Chondrocyte (in vitro differentiated cells): ENCODE measurements at regions not wholly inside any gene's neighbourhood (a gene's known extent, or its start where the extent isn't known, plus 50 kb on each side); places are given as distances from the start of the nearest gene placed in this dataset.

Experiments
- DNase-seq: peaks from one replicate; pipeline ENCODE4 v3.0.0; 2021; ENCODE audit warnings: mixed read lengths, low spot score
- H3K27ac Mint-ChIP-seq: one replicate; pipeline ENCODE4 v1.8.0; 2021; ENCODE audit warnings: mild to moderate bottlenecking, moderate library complexity, mixed read lengths; ENCODE audit not compliant: unreplicated experiment
- H3K27me3 Mint-ChIP-seq: 2 replicates; pipeline ENCODE4 v1.8.0; 2021; ENCODE audit warnings: low read depth, mixed read lengths
- H3K36me3 Mint-ChIP-seq: 2 replicates; pipeline ENCODE4 v1.8.0; 2021; ENCODE audit warnings: low read depth, mixed read lengths
- H3K4me1 Mint-ChIP-seq: 2 replicates; pipeline ENCODE4 v1.8.0; 2021; ENCODE audit warnings: low read depth, mild to moderate bottlenecking, mixed read lengths
- H3K4me3 Mint-ChIP-seq: one replicate; pipeline ENCODE4 v1.8.0; 2021; ENCODE audit warnings: mild to moderate bottlenecking, moderate library complexity, mixed read lengths; ENCODE audit not compliant: unreplicated experiment
- H3K9me3 Mint-ChIP-seq: 2 replicates; pipeline ENCODE4 v1.8.0; 2021; ENCODE audit warnings: low read depth, mixed read lengths
- CTCF ChIP-seq: fragments of 200-600 bp; sonication (generic); IDR thresholded peaks from 2 replicates; pipeline ENCODE4 v1.5.0; 2021; ENCODE audit warnings: antibody characterized with exemption, mild to moderate bottlenecking, moderate library complexity

GRCh38 chr14:81960781-81961180, 427.1 kb upstream of the SEL1L start:
- no peak for TF ChIP-seq CTCF
- DNase-seq, result no peak
- Mint-ChIP-seq H3K36me3 (no peaks in the 10 kb centered on the region), H3K27me3 (no peaks in the 10 kb centered on the region), H3K4me3 (no peak overlapping the region), H3K4me1 (no peaks in the 10 kb centered on the region), H3K9me3 (peaks cover 32% of the 10 kb centered on the region), H3K27ac (no peak overlapping the region)

- Mint-ChIP-seq H3K9me3 (peaks cover 50% of the 10 kb centered on the region), H3K36me3 (no peaks in the 10 kb centered on the region), H3K27me3 (no peaks in the 10 kb centered on the region), H3K4me1 (no peaks in the 10 kb centered on the region), H3K4me3 (no peak overlapping the region), H3K27ac (no peak overlapping the region)
- no peak for DNase-seq
- TF ChIP-seq CTCF, result no peak
Observed at GRCh38 chr14:81963846-81964245, 430.2 kb upstream of the SEL1L start.

- no peaks in the 10 kb centered on the region for H3K36me3 Mint-ChIP-seq
- H3K27ac Mint-ChIP-seq, result no peak overlapping the region
- TF ChIP-seq CTCF, result no peak
- H3K9me3 Mint-ChIP-seq, result peaks cover 61% of the 10 kb centered on the region
- no peaks in the 10 kb centered on the region for H3K4me1 Mint-ChIP-seq
- no peaks in the 10 kb centered on the region for H3K27me3 Mint-ChIP-seq
- H3K4me3 Mint-ChIP-seq, result no peak overlapping the region
- DNase-seq, result no peak
Observed at GRCh38 chr14:81970307-81970706, 436.7 kb upstream of the SEL1L start.

- Mint-ChIP-seq H3K4me3 (no peak overlapping the region), H3K9me3 (peaks cover 50% of the 10 kb centered on the region), H3K36me3 (no peaks in the 10 kb centered on the region), H3K27ac (no peak overlapping the region), H3K4me1 (no peaks in the 10 kb centered on the region), H3K27me3 (no peaks in the 10 kb centered on the region)
- TF ChIP-seq CTCF, result no peak
- DNase-seq, result no peak
Observed at GRCh38 chr14:81971911-81972310, 438.3 kb upstream of the SEL1L start.

GRCh38 chr14:81972601-81973000, 438.9 kb upstream of the SEL1L start:
- Mint-ChIP-seq H3K27ac (no peak overlapping the region), H3K4me3 (no peak overlapping the region), H3K36me3 (no peaks in the 10 kb centered on the region), H3K9me3 (peaks cover 43% of the 10 kb centered on the region), H3K27me3 (no peaks in the 10 kb centered on the region), H3K4me1 (no peaks in the 10 kb centered on the region)
- DNase-seq, result no peak
- TF ChIP-seq CTCF, result no peak
